A549 (cell line): ENCODE measurements at regions not wholly inside any gene's neighbourhood (a gene's known extent, or its start where the extent isn't known, plus 50 kb on each side); places are given as distances from the start of the nearest gene placed in this dataset.

Experiments used
- EP300 ChIP-seq, 2 experiments: fragments of >200 bp; sonication (Bioruptor Twin); formaldehyde crosslinking; IDR thresholded peaks; 2 replicates in 1 of 2; 3 replicates in 1 of 2; pipeline ENCODE4 v1.6.1; 2016 to 2017
- POLR2A ChIP-seq: IDR thresholded peaks from 2 replicates; pipeline ENCODE4 v1.6.1; 2012; ENCODE audit warnings: mild to moderate bottlenecking, low read length
- TF ChIP-seq, protein P1 (sequence below): fragments of 450-650 bp; IDR thresholded peaks from 2 replicates; pipeline ENCODE4 v1.6.1; 2014; ENCODE audit warnings: antibody characterized with exemption
- TF ChIP-seq, protein P2 (sequence below): fragments of >200 bp; sonication (Bioruptor Twin); formaldehyde crosslinking; IDR thresholded peaks from 3 replicates; pipeline ENCODE4 v1.5.1; 2016
- TF ChIP-seq, protein P3 (sequence below): fragments of 200-600 bp; sonication (generic); IDR thresholded peaks from 2 replicates; pipeline ENCODE4 v1.6.1; 2016; ENCODE audit warnings: antibody characterized with exemption, mild to moderate bottlenecking, moderate library complexity
- TF ChIP-seq, protein P4 (sequence below): fragments of >200 bp; sonication (Bioruptor Twin); formaldehyde crosslinking; IDR thresholded peaks from 3 replicates; pipeline ENCODE4 v1.6.1; 2016

DNA sequence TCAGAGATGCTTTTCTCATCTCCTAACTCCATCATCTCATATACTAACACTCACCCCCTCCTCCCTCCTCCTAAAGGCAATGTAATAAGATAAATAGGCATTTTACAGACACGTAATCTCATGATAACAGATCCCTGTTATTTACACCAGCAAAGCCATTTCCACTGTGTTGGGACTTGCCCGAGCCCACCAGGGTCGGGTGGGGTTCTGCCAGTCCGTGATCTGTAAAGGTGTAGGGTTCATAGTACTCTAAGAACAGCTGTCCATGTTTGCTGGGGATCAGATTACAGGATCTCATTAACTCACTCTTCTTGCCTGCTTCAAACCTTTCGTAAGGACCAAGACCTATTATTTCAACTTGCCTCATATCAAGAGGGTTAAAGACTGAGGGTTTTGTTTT, 172.4 kb downstream of the FZD1 start:
- TF ChIP-seq, protein P1, sequence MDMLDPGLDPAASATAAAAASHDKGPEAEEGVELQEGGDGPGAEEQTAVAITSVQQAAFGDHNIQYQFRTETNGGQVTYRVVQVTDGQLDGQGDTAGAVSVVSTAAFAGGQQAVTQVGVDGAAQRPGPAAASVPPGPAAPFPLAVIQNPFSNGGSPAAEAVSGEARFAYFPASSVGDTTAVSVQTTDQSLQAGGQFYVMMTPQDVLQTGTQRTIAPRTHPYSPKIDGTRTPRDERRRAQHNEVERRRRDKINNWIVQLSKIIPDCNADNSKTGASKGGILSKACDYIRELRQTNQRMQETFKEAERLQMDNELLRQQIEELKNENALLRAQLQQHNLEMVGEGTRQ = no peak
- TF ChIP-seq, protein P2, sequence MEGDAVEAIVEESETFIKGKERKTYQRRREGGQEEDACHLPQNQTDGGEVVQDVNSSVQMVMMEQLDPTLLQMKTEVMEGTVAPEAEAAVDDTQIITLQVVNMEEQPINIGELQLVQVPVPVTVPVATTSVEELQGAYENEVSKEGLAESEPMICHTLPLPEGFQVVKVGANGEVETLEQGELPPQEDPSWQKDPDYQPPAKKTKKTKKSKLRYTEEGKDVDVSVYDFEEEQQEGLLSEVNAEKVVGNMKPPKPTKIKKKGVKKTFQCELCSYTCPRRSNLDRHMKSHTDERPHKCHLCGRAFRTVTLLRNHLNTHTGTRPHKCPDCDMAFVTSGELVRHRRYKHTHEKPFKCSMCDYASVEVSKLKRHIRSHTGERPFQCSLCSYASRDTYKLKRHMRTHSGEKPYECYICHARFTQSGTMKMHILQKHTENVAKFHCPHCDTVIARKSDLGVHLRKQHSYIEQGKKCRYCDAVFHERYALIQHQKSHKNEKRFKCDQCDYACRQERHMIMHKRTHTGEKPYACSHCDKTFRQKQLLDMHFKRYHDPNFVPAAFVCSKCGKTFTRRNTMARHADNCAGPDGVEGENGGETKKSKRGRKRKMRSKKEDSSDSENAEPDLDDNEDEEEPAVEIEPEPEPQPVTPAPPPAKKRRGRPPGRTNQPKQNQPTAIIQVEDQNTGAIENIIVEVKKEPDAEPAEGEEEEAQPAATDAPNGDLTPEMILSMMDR = no peak
- TF ChIP-seq, protein P3, sequence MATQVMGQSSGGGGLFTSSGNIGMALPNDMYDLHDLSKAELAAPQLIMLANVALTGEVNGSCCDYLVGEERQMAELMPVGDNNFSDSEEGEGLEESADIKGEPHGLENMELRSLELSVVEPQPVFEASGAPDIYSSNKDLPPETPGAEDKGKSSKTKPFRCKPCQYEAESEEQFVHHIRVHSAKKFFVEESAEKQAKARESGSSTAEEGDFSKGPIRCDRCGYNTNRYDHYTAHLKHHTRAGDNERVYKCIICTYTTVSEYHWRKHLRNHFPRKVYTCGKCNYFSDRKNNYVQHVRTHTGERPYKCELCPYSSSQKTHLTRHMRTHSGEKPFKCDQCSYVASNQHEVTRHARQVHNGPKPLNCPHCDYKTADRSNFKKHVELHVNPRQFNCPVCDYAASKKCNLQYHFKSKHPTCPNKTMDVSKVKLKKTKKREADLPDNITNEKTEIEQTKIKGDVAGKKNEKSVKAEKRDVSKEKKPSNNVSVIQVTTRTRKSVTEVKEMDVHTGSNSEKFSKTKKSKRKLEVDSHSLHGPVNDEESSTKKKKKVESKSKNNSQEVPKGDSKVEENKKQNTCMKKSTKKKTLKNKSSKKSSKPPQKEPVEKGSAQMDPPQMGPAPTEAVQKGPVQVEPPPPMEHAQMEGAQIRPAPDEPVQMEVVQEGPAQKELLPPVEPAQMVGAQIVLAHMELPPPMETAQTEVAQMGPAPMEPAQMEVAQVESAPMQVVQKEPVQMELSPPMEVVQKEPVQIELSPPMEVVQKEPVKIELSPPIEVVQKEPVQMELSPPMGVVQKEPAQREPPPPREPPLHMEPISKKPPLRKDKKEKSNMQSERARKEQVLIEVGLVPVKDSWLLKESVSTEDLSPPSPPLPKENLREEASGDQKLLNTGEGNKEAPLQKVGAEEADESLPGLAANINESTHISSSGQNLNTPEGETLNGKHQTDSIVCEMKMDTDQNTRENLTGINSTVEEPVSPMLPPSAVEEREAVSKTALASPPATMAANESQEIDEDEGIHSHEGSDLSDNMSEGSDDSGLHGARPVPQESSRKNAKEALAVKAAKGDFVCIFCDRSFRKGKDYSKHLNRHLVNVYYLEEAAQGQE = no peak
- no peak for TF ChIP-seq POLR2A
- TF ChIP-seq, protein P4, sequence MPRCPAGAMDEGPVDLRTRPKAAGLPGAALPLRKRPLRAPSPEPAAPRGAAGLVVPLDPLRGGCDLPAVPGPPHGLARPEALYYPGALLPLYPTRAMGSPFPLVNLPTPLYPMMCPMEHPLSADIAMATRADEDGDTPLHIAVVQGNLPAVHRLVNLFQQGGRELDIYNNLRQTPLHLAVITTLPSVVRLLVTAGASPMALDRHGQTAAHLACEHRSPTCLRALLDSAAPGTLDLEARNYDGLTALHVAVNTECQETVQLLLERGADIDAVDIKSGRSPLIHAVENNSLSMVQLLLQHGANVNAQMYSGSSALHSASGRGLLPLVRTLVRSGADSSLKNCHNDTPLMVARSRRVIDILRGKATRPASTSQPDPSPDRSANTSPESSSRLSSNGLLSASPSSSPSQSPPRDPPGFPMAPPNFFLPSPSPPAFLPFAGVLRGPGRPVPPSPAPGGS = no peak
- TF ChIP-seq EP300 (IDR thresholded peaks at IDR 0.05) = no peak
